GM12873 (cell line): ENCODE measurements at regions not wholly inside any gene's neighbourhood (a gene's known extent, or its start where the extent isn't known, plus 50 kb on each side); places are given as distances from the start of the nearest gene placed in this dataset.

Source experiments
- CTCF ChIP-seq: IDR thresholded peaks from 2 replicates; pipeline ENCODE4 v1.5.1; 2012; ENCODE audit warnings: low read depth, mild to moderate bottlenecking, moderate library complexity, low read length, control low read depth; ENCODE audit not compliant: insufficient read depth; ENCODE audit errors: missing control alignments

GRCh38 chr22:49238181-49239141 is 589.2 kb downstream of the BRD1 start:
- TF ChIP-seq CTCF = no peak

- no peak for TF ChIP-seq CTCF
Measured at GRCh38 chr22:49237703-49238102, 590.0 kb downstream of the BRD1 start.

GRCh38 chr22:49237279-49237678 is 590.4 kb downstream of the BRD1 start:
- TF ChIP-seq CTCF = no peak

- TF ChIP-seq CTCF = no peak
Measured at GRCh38 chr22:49236541-49237075, 591.1 kb downstream of the BRD1 start.

- TF ChIP-seq CTCF = no peak
Measured at GRCh38 chr22:49235463-49236300, 592.0 kb downstream of the BRD1 start.

GRCh38 chr22:49234459-49234858 is 593.2 kb downstream of the BRD1 start:
- no peak for TF ChIP-seq CTCF
